ENCODE measurements at regions not wholly inside any gene's neighbourhood (a gene's known extent, or its start where the extent isn't known, plus 50 kb on each side); places are given as distances from the start of the nearest gene placed in this dataset.

DNA sequence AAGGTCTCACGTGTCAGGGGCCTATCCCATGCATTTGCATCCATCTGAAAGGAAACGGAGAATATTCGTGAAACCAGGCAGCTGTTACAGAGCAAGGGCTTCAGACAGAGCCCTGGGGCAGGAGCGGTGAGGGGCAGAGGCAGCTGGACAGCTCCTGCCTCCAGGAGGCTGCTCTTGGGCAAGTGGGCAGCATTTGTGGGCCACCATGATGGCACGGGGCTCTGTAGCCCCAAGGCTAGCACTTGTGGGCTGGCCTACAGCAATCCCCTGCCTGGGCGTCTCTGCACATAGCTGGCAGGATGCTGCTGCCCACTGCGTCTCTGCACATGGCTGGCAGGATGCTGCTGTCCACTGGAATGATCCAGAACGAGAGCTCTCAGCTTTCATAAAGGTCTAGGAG lies 52.8 kb upstream of the PTMA start:
- peaks cover 12% of the 10 kb centered on the region for H3K4me1 ChIP-seq (ENCODE audit: control insufficient read depth, low read length)
- H3K36me3 ChIP-seq (ENCODE audit: control insufficient read depth, low read length) = no peaks in the 10 kb centered on the region
- H3K4me3 ChIP-seq (ENCODE audit: low read length) = no peak overlapping the region
- TF ChIP-seq, protein P1, sequence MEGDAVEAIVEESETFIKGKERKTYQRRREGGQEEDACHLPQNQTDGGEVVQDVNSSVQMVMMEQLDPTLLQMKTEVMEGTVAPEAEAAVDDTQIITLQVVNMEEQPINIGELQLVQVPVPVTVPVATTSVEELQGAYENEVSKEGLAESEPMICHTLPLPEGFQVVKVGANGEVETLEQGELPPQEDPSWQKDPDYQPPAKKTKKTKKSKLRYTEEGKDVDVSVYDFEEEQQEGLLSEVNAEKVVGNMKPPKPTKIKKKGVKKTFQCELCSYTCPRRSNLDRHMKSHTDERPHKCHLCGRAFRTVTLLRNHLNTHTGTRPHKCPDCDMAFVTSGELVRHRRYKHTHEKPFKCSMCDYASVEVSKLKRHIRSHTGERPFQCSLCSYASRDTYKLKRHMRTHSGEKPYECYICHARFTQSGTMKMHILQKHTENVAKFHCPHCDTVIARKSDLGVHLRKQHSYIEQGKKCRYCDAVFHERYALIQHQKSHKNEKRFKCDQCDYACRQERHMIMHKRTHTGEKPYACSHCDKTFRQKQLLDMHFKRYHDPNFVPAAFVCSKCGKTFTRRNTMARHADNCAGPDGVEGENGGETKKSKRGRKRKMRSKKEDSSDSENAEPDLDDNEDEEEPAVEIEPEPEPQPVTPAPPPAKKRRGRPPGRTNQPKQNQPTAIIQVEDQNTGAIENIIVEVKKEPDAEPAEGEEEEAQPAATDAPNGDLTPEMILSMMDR (IDR thresholded peaks at IDR 0.05; ENCODE audit: low read depth, low read length, poor library complexity, severe bottlenecking) = no peak
- TF ChIP-seq EZH2phosphoT487 (IDR thresholded peaks at IDR 0.05; ENCODE audit: borderline replicate concordance, low read length) = no peak
- no peak overlapping the region for H3K27ac ChIP-seq (ENCODE audit: low read depth, low read length)
- no peaks in the 10 kb centered on the region for H3K9me3 ChIP-seq (ENCODE audit: control insufficient read depth, insufficient read depth, low read length)
- H3K79me2 ChIP-seq (ENCODE audit: control insufficient read depth, low read length) = no peaks in the 10 kb centered on the region
- no peak overlapping the region for H3K4me2 ChIP-seq (ENCODE audit: low read length)
- no peaks in the 10 kb centered on the region; the same call in 1 of the 2 replicates for H3F3A ChIP-seq (ENCODE audit: control insufficient read depth, insufficient read depth)
- no peaks in the 10 kb centered on the region for H4K20me1 ChIP-seq (ENCODE audit: control insufficient read depth, insufficient read depth, low read depth, low read length)
- H3K27me3 ChIP-seq (ENCODE audit: control insufficient read depth, low read length) = no peaks in the 10 kb centered on the region
- H3K9me2 ChIP-seq (replicated peaks; ENCODE audit: control insufficient read depth, low read length) = no peaks in the 10 kb centered on the region

DNA sequence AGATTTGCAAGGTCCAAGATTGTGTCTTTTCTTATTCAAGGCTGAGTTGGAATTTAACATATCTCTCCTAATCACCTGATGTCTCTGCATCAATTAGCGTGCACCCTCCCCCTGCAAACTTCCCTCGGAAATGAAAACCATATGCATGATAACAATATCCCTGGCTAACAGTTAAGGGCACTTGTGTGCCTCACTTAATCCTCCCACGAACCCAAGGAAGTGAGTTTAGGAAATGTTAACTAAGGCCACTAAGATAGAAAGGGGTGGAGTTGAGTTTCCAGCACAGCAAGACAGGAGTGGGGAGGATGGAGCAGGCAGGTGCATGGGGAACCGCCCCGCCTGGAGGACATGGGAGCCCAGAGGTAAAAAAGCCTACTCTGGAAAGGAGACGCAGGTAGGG lies 52.4 kb upstream of the PTMA start:
- TF ChIP-seq, protein P1 (IDR thresholded peaks at IDR 0.05; ENCODE audit: low read depth, low read length, poor library complexity, severe bottlenecking) = no peak
- TF ChIP-seq EZH2phosphoT487 (IDR thresholded peaks at IDR 0.05; ENCODE audit: borderline replicate concordance, low read length) = no peak
- Histone ChIP-seq H4K20me1 (ENCODE audit: control insufficient read depth, insufficient read depth, low read depth, low read length) (no peaks in the 10 kb centered on the region), H3K4me2 (ENCODE audit: low read length) (no peak overlapping the region), H3K4me3 (ENCODE audit: low read length) (no peak overlapping the region), H3F3A (ENCODE audit: control insufficient read depth, insufficient read depth) (peaks cover 2% of the 10 kb centered on the region), H3K79me2 (ENCODE audit: control insufficient read depth, low read length) (no peaks in the 10 kb centered on the region), H3K4me1 (ENCODE audit: control insufficient read depth, low read length) (peaks cover 15% of the 10 kb centered on the region), H3K27me3 (ENCODE audit: control insufficient read depth, low read length) (no peaks in the 10 kb centered on the region), H3K27ac (ENCODE audit: low read depth, low read length) (no peak overlapping the region), H3K9me2 (replicated peaks; ENCODE audit: control insufficient read depth, low read length) (no peaks in the 10 kb centered on the region), H3K9me3 (ENCODE audit: control insufficient read depth, insufficient read depth, low read length) (no peaks in the 10 kb centered on the region), H3K36me3 (ENCODE audit: control insufficient read depth, low read length) (no peaks in the 10 kb centered on the region)

All from DOHH2 (cell line).